ENCODE measurements at regions not wholly inside any gene's neighbourhood (a gene's known extent, or its start where the extent isn't known, plus 50 kb on each side); places are given as distances from the start of the nearest gene placed in this dataset.

DNA sequence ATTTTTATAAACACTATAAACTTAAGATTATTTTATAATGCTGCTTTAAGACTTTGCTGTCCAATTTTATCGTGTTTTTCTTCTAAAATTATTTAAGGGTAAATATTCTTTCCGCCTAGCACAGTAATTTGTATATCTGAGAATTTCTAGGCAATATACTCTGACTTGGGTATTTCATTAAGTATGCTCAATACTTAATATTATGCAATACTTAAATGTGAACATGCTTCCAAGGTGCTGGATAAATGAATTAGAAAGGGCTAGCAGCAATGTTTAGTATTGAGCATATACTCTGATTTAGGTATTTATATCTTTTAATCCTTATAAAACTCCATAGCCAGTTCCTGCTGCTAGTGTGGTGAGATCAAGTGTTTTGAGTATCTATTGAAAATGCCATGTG, 60.3 kb upstream of the ANO3 start:
- no peak for TF ChIP-seq POLR2AphosphoS5 (IDR thresholded peaks at IDR 0.05)
- TF ChIP-seq POLR2A (IDR thresholded peaks at IDR 0.05; ENCODE audit: low read depth), result no peak
- TF ChIP-seq, protein P1, sequence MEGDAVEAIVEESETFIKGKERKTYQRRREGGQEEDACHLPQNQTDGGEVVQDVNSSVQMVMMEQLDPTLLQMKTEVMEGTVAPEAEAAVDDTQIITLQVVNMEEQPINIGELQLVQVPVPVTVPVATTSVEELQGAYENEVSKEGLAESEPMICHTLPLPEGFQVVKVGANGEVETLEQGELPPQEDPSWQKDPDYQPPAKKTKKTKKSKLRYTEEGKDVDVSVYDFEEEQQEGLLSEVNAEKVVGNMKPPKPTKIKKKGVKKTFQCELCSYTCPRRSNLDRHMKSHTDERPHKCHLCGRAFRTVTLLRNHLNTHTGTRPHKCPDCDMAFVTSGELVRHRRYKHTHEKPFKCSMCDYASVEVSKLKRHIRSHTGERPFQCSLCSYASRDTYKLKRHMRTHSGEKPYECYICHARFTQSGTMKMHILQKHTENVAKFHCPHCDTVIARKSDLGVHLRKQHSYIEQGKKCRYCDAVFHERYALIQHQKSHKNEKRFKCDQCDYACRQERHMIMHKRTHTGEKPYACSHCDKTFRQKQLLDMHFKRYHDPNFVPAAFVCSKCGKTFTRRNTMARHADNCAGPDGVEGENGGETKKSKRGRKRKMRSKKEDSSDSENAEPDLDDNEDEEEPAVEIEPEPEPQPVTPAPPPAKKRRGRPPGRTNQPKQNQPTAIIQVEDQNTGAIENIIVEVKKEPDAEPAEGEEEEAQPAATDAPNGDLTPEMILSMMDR (IDR thresholded peaks at IDR 0.05), result no peak
- no peak for TF ChIP-seq EP300 (IDR thresholded peaks at IDR 0.05)
